NB4 (cell line): ENCODE measurements at regions not wholly inside any gene's neighbourhood (a gene's known extent, or its start where the extent isn't known, plus 50 kb on each side); places are given as distances from the start of the nearest gene placed in this dataset.

ENCODE experiments used
- MYC ChIP-seq: IDR thresholded peaks from 2 replicates; pipeline ENCODE4 v1.6.1; 2011; ENCODE audit warnings: low read depth, low read length
- POLR2A ChIP-seq: IDR thresholded peaks from 2 replicates; pipeline ENCODE4 v1.6.1; 2011; ENCODE audit warnings: mild to moderate bottlenecking; ENCODE audit not compliant: insufficient read length; ENCODE audit errors: extremely low read depth
- TF ChIP-seq, protein P1 (sequence below): IDR thresholded peaks from one replicate; pipeline ENCODE4 v1.5.1; 2012; ENCODE audit warnings: low read depth, low read length
- TF ChIP-seq, protein P2 (sequence below): IDR thresholded peaks from 2 replicates; pipeline ENCODE4 v1.6.1; 2011; ENCODE audit warnings: low read depth, low read length

DNA sequence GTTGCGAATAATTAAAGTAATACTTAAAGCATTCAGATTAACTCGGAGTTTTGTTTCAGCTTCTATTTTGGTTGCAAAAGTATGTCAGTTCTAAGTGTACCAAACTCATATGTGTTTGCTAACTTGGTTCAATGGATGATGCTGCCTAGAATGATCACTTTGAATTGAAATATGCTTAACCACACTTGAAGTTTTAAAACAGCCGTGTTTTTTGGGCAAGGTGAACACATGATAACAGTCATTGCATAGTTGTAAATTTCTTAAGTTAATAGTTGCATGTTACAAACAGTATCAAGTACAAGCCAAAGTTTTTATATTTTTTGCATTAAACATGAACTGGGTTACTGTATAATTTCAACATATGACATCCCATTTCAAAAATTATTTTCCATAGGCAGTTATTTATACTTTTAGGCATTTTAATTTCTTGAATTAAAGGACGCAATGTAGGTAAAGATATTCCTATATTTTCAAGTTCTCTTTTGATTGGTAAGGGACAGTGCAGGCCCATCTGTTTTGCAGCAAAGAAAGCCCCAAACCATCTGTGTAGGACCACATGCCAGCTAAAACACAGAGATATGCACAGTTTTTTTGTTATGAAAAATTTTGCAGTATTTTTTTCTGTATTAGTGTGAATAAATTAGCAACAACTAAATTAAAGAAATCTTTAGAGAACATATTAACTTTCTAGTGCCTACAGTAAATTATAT, 575.5 kb downstream of the PRKD1 start:
- TF ChIP-seq, protein P1, sequence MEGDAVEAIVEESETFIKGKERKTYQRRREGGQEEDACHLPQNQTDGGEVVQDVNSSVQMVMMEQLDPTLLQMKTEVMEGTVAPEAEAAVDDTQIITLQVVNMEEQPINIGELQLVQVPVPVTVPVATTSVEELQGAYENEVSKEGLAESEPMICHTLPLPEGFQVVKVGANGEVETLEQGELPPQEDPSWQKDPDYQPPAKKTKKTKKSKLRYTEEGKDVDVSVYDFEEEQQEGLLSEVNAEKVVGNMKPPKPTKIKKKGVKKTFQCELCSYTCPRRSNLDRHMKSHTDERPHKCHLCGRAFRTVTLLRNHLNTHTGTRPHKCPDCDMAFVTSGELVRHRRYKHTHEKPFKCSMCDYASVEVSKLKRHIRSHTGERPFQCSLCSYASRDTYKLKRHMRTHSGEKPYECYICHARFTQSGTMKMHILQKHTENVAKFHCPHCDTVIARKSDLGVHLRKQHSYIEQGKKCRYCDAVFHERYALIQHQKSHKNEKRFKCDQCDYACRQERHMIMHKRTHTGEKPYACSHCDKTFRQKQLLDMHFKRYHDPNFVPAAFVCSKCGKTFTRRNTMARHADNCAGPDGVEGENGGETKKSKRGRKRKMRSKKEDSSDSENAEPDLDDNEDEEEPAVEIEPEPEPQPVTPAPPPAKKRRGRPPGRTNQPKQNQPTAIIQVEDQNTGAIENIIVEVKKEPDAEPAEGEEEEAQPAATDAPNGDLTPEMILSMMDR, result no peak
- no peak for TF ChIP-seq POLR2A
- TF ChIP-seq MYC, result no peak
- TF ChIP-seq, protein P2, sequence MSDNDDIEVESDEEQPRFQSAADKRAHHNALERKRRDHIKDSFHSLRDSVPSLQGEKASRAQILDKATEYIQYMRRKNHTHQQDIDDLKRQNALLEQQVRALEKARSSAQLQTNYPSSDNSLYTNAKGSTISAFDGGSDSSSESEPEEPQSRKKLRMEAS, result no peak
